Chondrocyte (in vitro differentiated cells): ENCODE measurements at regions not wholly inside any gene's neighbourhood (a gene's known extent, or its start where the extent isn't known, plus 50 kb on each side); places are given as distances from the start of the nearest gene placed in this dataset.
"Not testable (repeated sequence)": the region's sequence is repeated elsewhere in the genome, so short reads cannot be mapped to it uniquely, and the experiment has no call there.

Experiments used
- DNase-seq: peaks from one replicate; pipeline ENCODE4 v3.0.0; 2021; ENCODE audit warnings: mixed read lengths, low spot score
- H3K27ac Mint-ChIP-seq: one replicate; pipeline ENCODE4 v1.8.0; 2021; ENCODE audit warnings: mild to moderate bottlenecking, moderate library complexity, mixed read lengths; ENCODE audit not compliant: unreplicated experiment
- H3K27me3 Mint-ChIP-seq: 2 replicates; pipeline ENCODE4 v1.8.0; 2021; ENCODE audit warnings: low read depth, mixed read lengths
- H3K36me3 Mint-ChIP-seq: 2 replicates; pipeline ENCODE4 v1.8.0; 2021; ENCODE audit warnings: low read depth, mixed read lengths
- H3K4me1 Mint-ChIP-seq: 2 replicates; pipeline ENCODE4 v1.8.0; 2021; ENCODE audit warnings: low read depth, mild to moderate bottlenecking, mixed read lengths
- H3K4me3 Mint-ChIP-seq: one replicate; pipeline ENCODE4 v1.8.0; 2021; ENCODE audit warnings: mild to moderate bottlenecking, moderate library complexity, mixed read lengths; ENCODE audit not compliant: unreplicated experiment
- H3K9me3 Mint-ChIP-seq: 2 replicates; pipeline ENCODE4 v1.8.0; 2021; ENCODE audit warnings: low read depth, mixed read lengths
- CTCF ChIP-seq: fragments of 200-600 bp; sonication (generic); IDR thresholded peaks from 2 replicates; pipeline ENCODE4 v1.5.0; 2021; ENCODE audit warnings: antibody characterized with exemption, mild to moderate bottlenecking, moderate library complexity

GRCh38 chr2:17199741-17200140 lies 318.5 kb downstream of the RAD51AP2 start:
- TF ChIP-seq CTCF, result no peak
- no peak overlapping the region for H3K27ac Mint-ChIP-seq
- no peak overlapping the region for H3K4me3 Mint-ChIP-seq
- H3K4me1 Mint-ChIP-seq, result no peaks in the 10 kb centered on the region
- no peak for DNase-seq
- no peaks in the 10 kb centered on the region for H3K36me3 Mint-ChIP-seq
- peaks cover 3% of the 10 kb centered on the region for H3K9me3 Mint-ChIP-seq
- peaks cover 9% of the 10 kb centered on the region for H3K27me3 Mint-ChIP-seq

GRCh38 chr2:17196380-17196779 lies 321.9 kb downstream of the RAD51AP2 start:
- H3K36me3 Mint-ChIP-seq, result no peaks in the 10 kb centered on the region
- peaks cover 2% of the 10 kb centered on the region for H3K9me3 Mint-ChIP-seq
- no peak for TF ChIP-seq CTCF
- H3K27ac Mint-ChIP-seq, result no peak overlapping the region
- peaks cover 7% of the 10 kb centered on the region for H3K27me3 Mint-ChIP-seq
- H3K4me1 Mint-ChIP-seq, result no peaks in the 10 kb centered on the region
- DNase-seq, result no peak
- no peak overlapping the region for H3K4me3 Mint-ChIP-seq

GRCh38 chr2:17195016-17195415 lies 323.2 kb downstream of the RAD51AP2 start:
- no peaks in the 10 kb centered on the region for H3K36me3 Mint-ChIP-seq
- H3K4me1 Mint-ChIP-seq, result no peaks in the 10 kb centered on the region
- H3K27ac Mint-ChIP-seq, result no peak overlapping the region
- peaks cover 10% of the 10 kb centered on the region for H3K27me3 Mint-ChIP-seq
- H3K9me3 Mint-ChIP-seq, result peaks cover 2% of the 10 kb centered on the region
- TF ChIP-seq CTCF, result no peak
- H3K4me3 Mint-ChIP-seq, result no peak overlapping the region
- no peak for DNase-seq

- peaks cover 10% of the 10 kb centered on the region for H3K27me3 Mint-ChIP-seq
- H3K4me1 Mint-ChIP-seq, result no peaks in the 10 kb centered on the region
- H3K9me3 Mint-ChIP-seq, result peaks cover 2% of the 10 kb centered on the region
- no peak overlapping the region for H3K27ac Mint-ChIP-seq
- no peak overlapping the region for H3K4me3 Mint-ChIP-seq
- no peaks in the 10 kb centered on the region for H3K36me3 Mint-ChIP-seq
- no peak for DNase-seq
- TF ChIP-seq CTCF, result no peak
Measured at GRCh38 chr2:17194083-17194482, 324.2 kb downstream of the RAD51AP2 start.

GRCh38 chr2:17193433-17193890 lies 324.8 kb downstream of the RAD51AP2 start:
- not testable (repeated sequence) for H3K36me3 Mint-ChIP-seq, H3K4me3 Mint-ChIP-seq, DNase-seq, H3K9me3 Mint-ChIP-seq, H3K27ac Mint-ChIP-seq, H3K27me3 Mint-ChIP-seq, H3K4me1 Mint-ChIP-seq

- H3K4me1 Mint-ChIP-seq, result no peaks in the 10 kb centered on the region
Measured at GRCh38 chr2:17191223-17191622, 327.0 kb downstream of the RAD51AP2 start.

More at GRCh38 chr2:17191223-17191622, 327.0 kb downstream of the RAD51AP2 start:
- DNase-seq, result no peak
- Mint-ChIP-seq H3K9me3 (peaks cover 2% of the 10 kb centered on the region), H3K27me3 (peaks cover 5% of the 10 kb centered on the region), H3K27ac (no peak overlapping the region), H3K4me3 (no peak overlapping the region), H3K36me3 (no peaks in the 10 kb centered on the region)
- no peak for TF ChIP-seq CTCF
